HL-60 (cell line): ENCODE measurements at regions not wholly inside any gene's neighbourhood (a gene's known extent, or its start where the extent isn't known, plus 50 kb on each side); places are given as distances from the start of the nearest gene placed in this dataset.

Experiments used
- DNase-seq, 2 experiments: peaks; one replicate each; pipeline ENCODE4 v3.0.0-alpha.2; 2010 to 2020; ENCODE audit warnings: low read depth in 1 of 2, low spot score in 1 of 2
- H3K27ac ChIP-seq: fragments of 250-450 bp; sonication (Bioruptor Pico); replicated peaks from 2 replicates; pipeline ENCODE4 v1.5.1; 2020; ENCODE audit warnings: mild to moderate bottlenecking, moderate library complexity
- H3K27me3 ChIP-seq: fragments of 250-450 bp; sonication (Bioruptor Pico); 2 replicates; pipeline ENCODE4 v1.5.1; 2021; ENCODE audit warnings: mild to moderate bottlenecking, moderate library complexity; ENCODE audit not compliant: insufficient read depth, poor library complexity, severe bottlenecking
- H3K4me3 ChIP-seq: replicated peaks from 2 replicates; pipeline ENCODE4 v1.5.1; 2011; ENCODE audit warnings: mild to moderate bottlenecking, control low read depth, low read length; ENCODE audit not compliant: insufficient read depth
- CTCF ChIP-seq: IDR thresholded peaks from one replicate; pipeline ENCODE4 v1.5.1; 2011; ENCODE audit warnings: low read length, control low read depth, inconsistent platforms; ENCODE audit not compliant: insufficient read depth
- GABPA ChIP-seq: IDR thresholded peaks from 2 replicates; pipeline ENCODE4 v1.6.1; 2012; ENCODE audit warnings: low read depth
- POLR2AphosphoS5 ChIP-seq: IDR thresholded peaks from 2 replicates; pipeline ENCODE4 v1.6.1; 2012; ENCODE audit warnings: low read depth
- REST ChIP-seq: IDR thresholded peaks from 2 replicates; pipeline ENCODE4 v1.6.1; 2012; ENCODE audit warnings: low read depth; ENCODE audit not compliant: insufficient replicate concordance
- SPI1 ChIP-seq: IDR thresholded peaks from 2 replicates; pipeline ENCODE4 v1.6.1; 2012; ENCODE audit warnings: low read depth, mild to moderate bottlenecking, borderline replicate concordance

GRCh38 chr5:62954578-62954977, 376.0 kb downstream of the LRRC70 start:
- no peak for DNase-seq
- Histone ChIP-seq H3K27me3 (no peaks in the 10 kb centered on the region), H3K4me3 (no peak overlapping the region), H3K27ac (no peak overlapping the region)
- TF ChIP-seq POLR2AphosphoS5: no peak
- no peak for TF ChIP-seq CTCF
- TF ChIP-seq REST: no peak
- TF ChIP-seq GABPA: no peak
- no peak for TF ChIP-seq SPI1

GRCh38 chr5:62948301-62948700, 369.7 kb downstream of the LRRC70 start:
- Histone ChIP-seq H3K27ac (no peak overlapping the region), H3K4me3 (no peak overlapping the region), H3K27me3 (no peaks in the 10 kb centered on the region)
- DNase-seq: no peak
- TF ChIP-seq POLR2AphosphoS5: no peak
- TF ChIP-seq GABPA: no peak
- TF ChIP-seq REST: no peak
- TF ChIP-seq CTCF: no peak
- TF ChIP-seq SPI1: no peak

GRCh38 chr5:62942384-62942783, 363.8 kb downstream of the LRRC70 start:
- H3K27me3 ChIP-seq: no peaks in the 10 kb centered on the region
- no peak overlapping the region for H3K4me3 ChIP-seq
- TF ChIP-seq SPI1 (no peak), POLR2AphosphoS5 (no peak), GABPA (no peak), CTCF (no peak), REST (no peak)
- no peak overlapping the region for H3K27ac ChIP-seq
- DNase-seq: no peak
